Activated naive CD8-positive, alpha-beta T cell treated with anti-CD3 and anti-CD28 coated beads, Interleukin-2, amount 10 ng/mL, durations not matched to agents 7 days and 5 days (primary cell): ENCODE measurements at regions not wholly inside any gene's neighbourhood (a gene's known extent, or its start where the extent isn't known, plus 50 kb on each side); places are given as distances from the start of the nearest gene placed in this dataset. TPM values are rescaled to one million over a fixed set of nuclear protein-coding genes. Genes with fewer than 3 reads are reported as not detected.

Experiments
- ATAC-seq: fragments of 150-1000 bp; cut with Tn5 transposase; one replicate; pipeline ENCODE4 v1.10.0; 2021; ENCODE audit warnings: low read depth, moderate library complexity
- POLR2A ChIA-PET: fragments of 350-600 bp; sonication (Branson Sonifier 250); formaldehyde crosslinking; loops from one replicate; lab custom pipeline; 2021; ENCODE audit warnings: antibody characterized with exemption; lab: Charles Lee
- DNase-seq: peaks from one replicate; pipeline ENCODE4 v3.0.0; 2021
- H3K27ac Mint-ChIP-seq: one replicate; pipeline ENCODE4 v1.8.0; 2022; ENCODE audit warnings: mild to moderate bottlenecking, mixed read lengths
- H3K27me3 Mint-ChIP-seq: one replicate; pipeline ENCODE4 v1.8.0; 2022; ENCODE audit warnings: mild to moderate bottlenecking, moderate library complexity, mixed read lengths
- H3K36me3 Mint-ChIP-seq: one replicate; pipeline ENCODE4 v1.8.0; 2021; ENCODE audit warnings: mild to moderate bottlenecking, mixed read lengths
- H3K4me1 Mint-ChIP-seq: one replicate; pipeline ENCODE4 v1.8.0; 2021; ENCODE audit warnings: mixed read lengths
- H3K4me3 Mint-ChIP-seq: one replicate; pipeline ENCODE4 v1.8.0; 2022; ENCODE audit warnings: mild to moderate bottlenecking, moderate library complexity, mixed read lengths
- H3K9me3 Mint-ChIP-seq: one replicate; pipeline ENCODE4 v1.8.0; 2021; ENCODE audit warnings: mixed read lengths
- microRNA-seq: library from miRNA; unstranded; fragments of <30 nt; microRNA quantifications from one replicate; pipeline ENCODE4 v1.2.0, GENCODE V29; 2022

DNA sequence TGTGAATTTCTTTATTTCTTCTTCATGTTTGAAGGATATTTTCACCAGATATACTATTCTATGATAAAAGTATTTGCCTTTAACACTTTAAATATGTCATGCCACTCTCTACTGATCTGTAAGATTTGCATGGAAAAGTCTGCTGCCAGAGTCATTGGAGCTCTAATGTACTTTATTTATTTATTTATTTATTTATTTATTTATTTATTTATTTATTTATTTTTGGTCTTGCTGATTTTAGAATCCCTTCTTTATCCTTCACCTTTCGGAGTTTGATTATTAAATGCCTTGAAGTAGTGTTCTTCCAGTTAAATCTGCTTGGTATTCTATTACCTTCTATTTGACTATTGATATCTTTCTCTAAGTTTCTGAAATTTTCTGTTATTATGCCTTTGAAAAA lies 1669.6 kb downstream of the OTOL1 start:
- DNase-seq = no peak
- Mint-ChIP-seq H3K27me3 (no peaks in the 10 kb centered on the region), H3K36me3 (no peaks in the 10 kb centered on the region), H3K9me3 (peaks cover 13% of the 10 kb centered on the region), H3K4me3 (no peak overlapping the region), H3K4me1 (no peaks in the 10 kb centered on the region), H3K27ac (no peak overlapping the region)
- ATAC-seq = no peak
- POLR2A ChIA-PET = no interaction called here

DNA sequence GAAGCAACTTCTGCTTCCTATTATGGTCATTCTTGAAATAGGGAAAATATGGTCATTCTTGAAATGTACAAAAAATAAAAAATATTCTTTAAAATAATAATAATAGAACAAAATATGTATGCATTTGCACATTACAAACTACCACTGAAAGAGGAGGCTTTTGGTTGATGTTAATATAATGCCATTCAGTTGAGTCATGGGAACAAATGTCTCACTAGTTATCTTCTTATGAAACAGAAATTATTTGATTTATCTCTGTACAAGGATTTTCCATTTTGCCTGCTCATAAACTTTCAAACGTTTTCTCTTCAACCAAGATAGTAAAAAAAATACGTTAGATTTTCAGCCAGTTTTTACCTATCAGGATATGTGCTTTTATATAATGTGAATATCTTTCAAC lies 1662.7 kb downstream of the OTOL1 start:
- Mint-ChIP-seq H3K27ac (no peak overlapping the region), H3K36me3 (no peaks in the 10 kb centered on the region), H3K9me3 (peaks cover 3% of the 10 kb centered on the region), H3K4me3 (no peak overlapping the region), H3K27me3 (no peaks in the 10 kb centered on the region), H3K4me1 (no peaks in the 10 kb centered on the region)
- POLR2A ChIA-PET = no interaction called here
- no peak for ATAC-seq
- DNase-seq = no peak

DNA sequence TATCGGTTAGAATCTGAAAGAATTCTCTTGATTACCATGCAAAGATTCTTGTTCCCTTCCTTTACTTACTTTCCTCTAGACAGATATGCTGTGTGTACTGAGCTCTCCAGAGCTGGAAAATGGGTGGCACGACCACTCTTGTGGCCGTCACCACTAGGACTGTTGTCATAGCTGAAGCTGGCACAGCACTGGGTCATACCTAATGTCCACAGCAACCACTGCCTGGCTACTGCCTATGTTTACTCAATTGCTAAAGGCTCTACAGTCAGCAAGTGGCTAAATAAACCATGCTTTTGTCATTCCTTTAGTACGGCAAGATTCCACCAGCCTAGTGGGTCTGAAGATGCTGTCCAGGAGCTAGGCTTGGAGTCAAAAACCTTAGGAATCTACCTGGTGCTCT lies 1643.0 kb downstream of the OTOL1 start:
- DNase-seq = no peak
- H3K9me3 Mint-ChIP-seq = peaks cover 5% of the 10 kb centered on the region
- H3K27me3 Mint-ChIP-seq = no peaks in the 10 kb centered on the region
- H3K27ac Mint-ChIP-seq = no peak overlapping the region
- no peak for ATAC-seq
- no peak overlapping the region for H3K4me3 Mint-ChIP-seq
- no peaks in the 10 kb centered on the region for H3K36me3 Mint-ChIP-seq
- no peaks in the 10 kb centered on the region for H3K4me1 Mint-ChIP-seq
- POLR2A ChIA-PET = no interaction called here

DNA sequence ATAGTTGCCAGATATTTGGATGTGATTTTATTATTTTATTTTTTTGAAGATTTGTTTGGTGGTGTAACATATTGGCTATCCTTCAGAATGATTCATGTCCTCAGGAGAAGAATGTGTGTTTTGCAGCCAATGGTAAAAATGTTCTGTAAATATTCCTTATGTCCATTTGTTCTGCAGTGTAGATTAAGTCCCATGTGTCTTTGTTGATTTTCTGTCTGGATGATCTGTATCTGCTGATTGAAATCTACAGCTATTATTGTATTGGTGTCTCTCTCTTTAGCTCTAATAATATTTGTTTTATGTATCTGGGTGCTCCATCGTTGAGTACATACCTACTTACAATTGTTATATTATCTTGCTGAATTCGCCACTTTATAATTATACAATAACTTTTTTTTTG lies 1641.7 kb downstream of the OTOL1 start:
- H3K4me3 Mint-ChIP-seq = no peak overlapping the region
- DNase-seq (no peak), ATAC-seq (no peak)
- no peaks in the 10 kb centered on the region for H3K27me3 Mint-ChIP-seq
- no peaks in the 10 kb centered on the region for H3K4me1 Mint-ChIP-seq
- H3K27ac Mint-ChIP-seq = no peak overlapping the region
- peaks cover 5% of the 10 kb centered on the region for H3K9me3 Mint-ChIP-seq
- POLR2A ChIA-PET = no interaction called here
- H3K36me3 Mint-ChIP-seq = no peaks in the 10 kb centered on the region

DNA sequence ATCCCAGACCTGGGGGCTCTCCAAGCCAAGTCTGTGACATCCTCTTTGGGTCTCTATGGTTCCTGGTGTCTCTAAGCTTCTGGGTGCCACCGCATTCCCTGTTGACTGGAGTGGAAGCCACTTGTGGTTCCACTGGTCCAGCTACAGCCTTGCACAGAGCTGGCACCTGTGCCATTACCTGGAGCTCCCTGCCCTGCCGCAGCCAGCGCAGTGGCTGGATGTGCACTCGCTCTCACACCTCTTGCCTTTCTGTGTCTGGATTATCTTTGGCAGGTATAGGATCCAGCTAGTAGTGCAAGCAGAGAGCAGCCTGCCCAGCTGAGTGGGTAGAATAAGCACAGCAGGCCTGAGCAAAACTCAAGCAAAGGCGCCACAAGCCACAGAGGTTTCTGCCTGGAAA lies 1635.5 kb downstream of the OTOL1 start:
- POLR2A ChIA-PET = no interaction called here
- Mint-ChIP-seq H3K27ac (no peak overlapping the region), H3K9me3 (peaks cover 5% of the 10 kb centered on the region), H3K4me1 (no peaks in the 10 kb centered on the region), H3K36me3 (no peaks in the 10 kb centered on the region), H3K4me3 (no peak overlapping the region), H3K27me3 (no peaks in the 10 kb centered on the region)
- DNase-seq (no peak), ATAC-seq (no peak)

DNA sequence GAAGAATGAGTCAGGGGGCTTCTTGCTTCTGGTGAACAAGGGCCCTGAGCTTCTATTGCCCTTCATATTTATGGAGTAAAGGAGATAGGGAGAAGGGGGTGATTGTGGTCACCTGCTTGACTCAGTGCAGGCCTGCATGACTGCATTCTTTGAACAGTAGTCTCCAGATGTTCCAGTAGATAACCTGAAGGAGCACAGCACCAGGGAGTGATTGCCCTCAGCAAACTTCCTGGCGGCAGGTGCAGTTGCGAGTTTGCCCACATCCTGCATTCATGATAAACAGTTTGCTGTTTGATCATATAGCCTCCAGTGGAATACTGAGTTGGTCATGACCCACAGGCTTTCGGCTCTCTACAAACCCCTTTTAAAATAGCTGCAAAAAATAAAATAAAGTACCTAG lies 1632.7 kb downstream of the OTOL1 start:
- Mint-ChIP-seq H3K4me1 (no peaks in the 10 kb centered on the region), H3K4me3 (no peak overlapping the region), H3K27ac (no peak overlapping the region), H3K9me3 (peaks cover 11% of the 10 kb centered on the region), H3K27me3 (no peaks in the 10 kb centered on the region), H3K36me3 (no peaks in the 10 kb centered on the region)
- no peak for ATAC-seq
- POLR2A ChIA-PET = no interaction called here
- no peak for DNase-seq

DNA sequence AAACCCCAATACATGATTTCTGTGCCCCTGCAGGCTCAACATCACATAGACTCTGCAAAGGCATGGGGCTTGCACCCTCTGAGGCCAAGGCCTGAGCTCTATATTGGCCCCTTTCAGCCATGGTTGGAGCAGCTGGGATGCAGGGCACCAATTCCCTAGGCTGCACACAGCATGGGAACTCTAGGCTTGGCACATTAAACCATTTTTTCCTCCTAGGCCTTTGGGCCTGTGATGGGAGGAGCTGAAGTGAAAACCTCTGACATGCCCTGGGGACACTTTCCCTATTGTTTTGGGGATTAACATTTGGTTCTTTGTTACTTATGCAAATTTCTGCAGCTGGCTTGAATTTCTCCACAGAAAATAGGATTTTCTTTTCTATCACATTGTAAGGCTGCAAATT lies 1629.5 kb downstream of the OTOL1 start:
- no peak overlapping the region for H3K27ac Mint-ChIP-seq
- no peaks in the 10 kb centered on the region for H3K4me1 Mint-ChIP-seq
- DNase-seq (no peak), ATAC-seq (no peak)
- H3K27me3 Mint-ChIP-seq = no peaks in the 10 kb centered on the region
- no peak overlapping the region for H3K4me3 Mint-ChIP-seq
- H3K36me3 Mint-ChIP-seq = no peaks in the 10 kb centered on the region
- POLR2A ChIA-PET = no interaction called here
- H3K9me3 Mint-ChIP-seq = peaks cover 13% of the 10 kb centered on the region

Small RNA genes in the stretch of these regions (microRNA-seq; reads per million reads assigned to microRNA genes)
- gene MIR1263 = not detected
